ENCODE measurements at regions not wholly inside any gene's neighbourhood (a gene's known extent, or its start where the extent isn't known, plus 50 kb on each side); places are given as distances from the start of the nearest gene placed in this dataset.

DNA sequence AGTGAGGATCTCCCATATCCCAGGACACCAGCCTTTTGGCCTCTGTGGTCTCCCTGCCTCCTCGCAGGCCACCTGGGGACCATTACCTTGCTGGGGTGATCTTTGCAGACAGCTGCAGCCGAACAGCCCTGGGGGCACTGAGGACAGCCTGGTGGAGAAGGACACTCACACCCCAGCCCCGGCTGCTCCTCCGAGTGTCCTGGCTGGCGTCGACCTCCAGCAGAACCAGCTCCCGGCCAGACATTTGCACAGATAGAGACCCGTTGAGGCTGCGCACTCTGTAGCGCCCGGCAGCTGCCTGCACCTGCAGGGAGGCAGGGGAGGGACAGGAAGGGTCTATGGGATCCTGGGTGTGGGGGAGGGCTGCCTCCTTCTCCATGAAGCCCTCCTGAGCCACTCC lies 90.3 kb downstream of the RMI2 start:
- Mint-ChIP-seq H3K36me3 (peaks cover 1 to 5% of the 10 kb centered on the region in 2 donors), H3K4me3 (no peak overlapping the region), H3K27me3 (peaks cover 0 to 4% of the 10 kb centered on the region in 2 donors), H3K9me3 (peaks cover 0 to 17% (median 8%) of the 10 kb centered on the region in 8 donors), H3K4me1 (no peaks in the 10 kb centered on the region), H3K27ac (peak overlapping the region in 1 of 7 donors; percentile 62)
- Histone ChIP-seq H3K4me1 (ENCODE audit: insufficient read depth, low read length) (no peaks in the 10 kb centered on the region), H3K27ac (ENCODE audit: low read depth, low read length) (no peak overlapping the region), H3K27me3 (ENCODE audit: insufficient read depth, low read length) (no peaks in the 10 kb centered on the region), H3K9me3 (ENCODE audit: control insufficient read depth in 1 of 2, low read length in 2 of 2) (peaks cover 0 to 7% of the 10 kb centered on the region in 2 donors), H3K4me3 (ENCODE audit: low read length in 2 of 2) (no peak overlapping the region), H3K36me3 (ENCODE audit: insufficient read depth, low read length) (no peaks in the 10 kb centered on the region)
- POLR2A ChIA-PET (ENCODE audit: partially characterized antibody), result no interaction called here
- intact Hi-C loops (cut with micrococcal nuclease), result no loop called here
- no peak for DNase-seq
- CTCF ChIA-PET (ENCODE audit: partially characterized antibody), result interaction anchor here (1.3 kb wide), 1 partner anchor 40 kb away, joined by 3 read pairs; no protein-coding TSS in a partner anchor

DNA sequence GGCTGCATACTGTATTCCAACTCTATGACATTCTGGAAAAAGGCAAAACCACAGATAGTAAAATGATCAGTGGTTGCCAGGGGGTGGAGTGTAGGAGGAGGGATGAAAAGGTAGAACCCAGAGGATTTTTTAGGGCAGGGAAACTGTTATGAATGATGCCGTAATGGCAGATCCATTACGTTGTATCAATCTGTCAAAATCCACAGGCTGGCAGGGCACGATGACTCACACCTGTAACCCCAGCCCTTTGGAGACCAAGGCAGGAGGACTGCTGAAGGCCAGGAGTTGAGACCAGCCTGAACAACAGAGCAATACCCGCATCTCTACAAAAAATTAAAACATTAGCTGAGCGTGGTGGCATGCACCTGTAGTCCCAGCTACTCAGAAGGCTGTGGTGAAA lies 91.8 kb downstream of the RMI2 start:
- H3K36me3 Mint-ChIP-seq, result peaks cover 5 to 8% of the 10 kb centered on the region in 2 donors
- CTCF ChIA-PET (ENCODE audit: partially characterized antibody), result no interaction called here
- H3K27ac Mint-ChIP-seq, result no peak overlapping the region

DNA sequence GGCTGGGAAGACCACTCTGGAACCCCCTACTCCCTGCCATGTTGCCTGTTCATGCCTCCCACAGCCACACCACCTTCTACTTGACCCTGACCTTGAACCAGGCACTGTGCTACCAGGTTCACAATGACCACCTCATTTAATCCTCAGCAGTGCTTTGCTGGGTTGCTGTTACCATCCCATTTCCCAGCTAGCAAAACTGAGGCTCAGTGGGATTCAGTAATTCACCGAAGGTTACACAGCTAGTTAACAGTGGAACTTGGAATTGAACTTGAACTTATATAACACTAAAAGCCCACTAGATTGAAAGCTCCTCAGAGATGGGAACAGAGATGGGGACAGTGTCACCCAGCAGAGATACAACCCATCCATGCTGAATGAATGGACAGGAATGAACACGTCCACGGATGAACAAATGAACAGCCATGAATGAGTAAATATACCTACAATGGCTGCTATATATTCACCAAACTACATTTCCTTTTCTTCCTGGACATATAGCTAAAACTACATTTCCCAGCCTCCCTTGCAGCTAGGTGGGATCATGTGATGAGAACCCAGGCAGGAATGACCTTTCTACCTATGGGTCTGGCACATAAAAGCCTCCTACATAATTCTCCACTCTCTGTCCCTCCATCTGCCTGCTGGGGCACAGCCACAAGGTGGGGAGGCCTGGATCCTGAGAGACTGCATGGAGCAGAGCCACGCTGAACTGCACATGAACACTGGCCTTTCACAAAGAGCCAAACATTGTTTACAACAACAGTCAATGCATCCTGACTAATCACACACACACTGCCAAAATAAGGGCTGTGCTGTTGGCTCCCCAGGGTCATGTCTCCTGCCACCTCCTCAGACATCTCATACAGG lies 94.8 kb downstream of the RMI2 start:
- no peaks in the 10 kb centered on the region for H3K4me1 ChIP-seq (ENCODE audit: insufficient read depth, low read length)
- H3K4me1 Mint-ChIP-seq, result no peaks in the 10 kb centered on the region
- intact Hi-C loops (cut with micrococcal nuclease), result no loop called here
- H3K36me3 Mint-ChIP-seq, result peaks cover 5 to 8% of the 10 kb centered on the region in 2 donors
- no peaks in the 10 kb centered on the region for H3K36me3 ChIP-seq (ENCODE audit: insufficient read depth, low read length)
- H3K9me3 Mint-ChIP-seq, result peaks cover 0 to 23% (median 7%) of the 10 kb centered on the region in 8 donors
- H3K27ac ChIP-seq (ENCODE audit: low read depth, low read length), result no peak overlapping the region
- DNase-seq, result no peak
- H3K4me3 ChIP-seq (ENCODE audit: low read length in 2 of 2), result no peak overlapping the region
- POLR2A ChIA-PET (ENCODE audit: partially characterized antibody), result no interaction called here
- no peak overlapping the region for H3K27ac Mint-ChIP-seq
- peak overlapping the region in 1 of 8 donors; percentile 59 for H3K4me3 Mint-ChIP-seq
- H3K27me3 Mint-ChIP-seq, result peaks cover 0 to 4% of the 10 kb centered on the region in 2 donors
- no peaks in the 10 kb centered on the region for H3K27me3 ChIP-seq (ENCODE audit: insufficient read depth, low read length)
- CTCF ChIA-PET (ENCODE audit: partially characterized antibody), result no interaction called here
- H3K9me3 ChIP-seq (ENCODE audit: control insufficient read depth in 1 of 2, low read length in 2 of 2), result peaks cover 0 to 7% of the 10 kb centered on the region in 2 donors

More for the DNA sequence above, 91.8 kb downstream of the RMI2 start:
- no peaks in the 10 kb centered on the region for H3K4me1 ChIP-seq (ENCODE audit: insufficient read depth, low read length)
- H3K4me3 Mint-ChIP-seq, result no peak overlapping the region
- POLR2A ChIA-PET (ENCODE audit: partially characterized antibody), result no interaction called here
- no peak overlapping the region for H3K27ac ChIP-seq (ENCODE audit: low read depth, low read length)
- H3K9me3 ChIP-seq (ENCODE audit: control insufficient read depth in 1 of 2, low read length in 2 of 2), result peaks cover 0 to 7% of the 10 kb centered on the region in 2 donors
- peaks cover 0 to 4% of the 10 kb centered on the region in 2 donors for H3K27me3 Mint-ChIP-seq
- H3K4me3 ChIP-seq (ENCODE audit: low read length in 2 of 2), result no peak overlapping the region
- DNase-seq, result no peak
- H3K36me3 ChIP-seq (ENCODE audit: insufficient read depth, low read length), result no peaks in the 10 kb centered on the region
- H3K27me3 ChIP-seq (ENCODE audit: insufficient read depth, low read length), result no peaks in the 10 kb centered on the region
- no peaks in the 10 kb centered on the region for H3K4me1 Mint-ChIP-seq
- intact Hi-C loops (cut with micrococcal nuclease), result no loop called here
- H3K9me3 Mint-ChIP-seq, result peaks cover 0 to 23% (median 7%) of the 10 kb centered on the region in 8 donors

DNA sequence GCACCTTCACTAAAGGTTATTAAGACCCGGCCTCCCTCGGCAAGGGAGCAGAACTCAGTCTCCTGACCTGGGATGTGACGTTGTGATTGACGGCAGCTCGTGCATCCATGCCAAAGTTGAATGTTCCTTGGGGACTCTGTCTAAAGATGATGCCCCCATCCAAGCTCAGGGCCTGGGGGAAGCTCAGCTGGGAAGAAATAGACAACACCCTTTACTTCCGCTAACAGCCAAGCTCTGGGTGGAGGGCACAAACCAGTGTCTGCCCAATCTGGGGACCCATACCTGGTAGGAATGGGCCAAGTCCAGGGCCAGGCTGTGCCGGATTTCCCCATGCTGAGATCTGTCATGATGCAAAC lies 95.4 kb downstream of the RMI2 start:
- Histone ChIP-seq H3K4me3 (ENCODE audit: low read length in 2 of 2) (no peak overlapping the region), H3K9me3 (ENCODE audit: control insufficient read depth in 1 of 2, low read length in 2 of 2) (peaks cover 0 to 7% of the 10 kb centered on the region in 2 donors), H3K27me3 (ENCODE audit: insufficient read depth, low read length) (no peaks in the 10 kb centered on the region), H3K4me1 (ENCODE audit: insufficient read depth, low read length) (no peaks in the 10 kb centered on the region), H3K36me3 (ENCODE audit: insufficient read depth, low read length) (no peaks in the 10 kb centered on the region), H3K27ac (ENCODE audit: low read depth, low read length) (no peak overlapping the region)
- peaks cover 0 to 23% (median 7%) of the 10 kb centered on the region in 8 donors for H3K9me3 Mint-ChIP-seq
- peaks cover 0 to 4% of the 10 kb centered on the region in 2 donors for H3K27me3 Mint-ChIP-seq
- no peak overlapping the region for H3K4me3 Mint-ChIP-seq
- intact Hi-C loops (cut with micrococcal nuclease), result no loop called here
- H3K4me1 Mint-ChIP-seq, result no peaks in the 10 kb centered on the region
- ChIA-PET CTCF (ENCODE audit: partially characterized antibody) (no interaction called here), POLR2A (ENCODE audit: partially characterized antibody) (no interaction called here)
- no peak overlapping the region for H3K27ac Mint-ChIP-seq
- H3K36me3 Mint-ChIP-seq, result peaks cover 5 to 8% of the 10 kb centered on the region in 2 donors
- DNase-seq, result no peak

DNA sequence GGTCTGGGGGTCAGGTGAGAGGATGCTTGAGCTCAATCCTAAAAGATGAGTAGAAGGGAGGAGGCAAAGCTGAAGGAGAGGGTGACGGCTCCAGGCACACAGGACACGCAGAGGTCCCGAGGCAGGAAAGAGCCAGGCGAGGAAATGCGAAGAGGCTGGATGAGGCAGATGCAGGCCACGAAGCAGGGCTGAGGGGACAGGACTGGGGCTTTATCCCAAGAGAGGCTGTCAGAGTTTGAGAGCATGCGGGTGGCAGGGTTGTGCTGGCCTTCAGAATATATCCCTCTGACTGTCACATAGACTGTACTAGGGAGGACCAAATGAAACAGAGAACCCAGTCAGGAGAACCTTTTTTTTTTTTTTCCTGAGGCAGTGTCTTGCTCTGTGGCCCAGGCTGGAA lies 100.2 kb downstream of the RMI2 start:
- Mint-ChIP-seq H3K27me3 (no peaks in the 10 kb centered on the region), H3K27ac (peak overlapping the region in 2 of 7 donors; percentile 54 to 77), H3K4me1 (no peaks in the 10 kb centered on the region), H3K36me3 (peaks cover under 1 to 6% of the 10 kb centered on the region in 2 donors), H3K9me3 (peaks cover 0 to 12% (median 1%) of the 10 kb centered on the region in 8 donors), H3K4me3 (no peak overlapping the region)
- intact Hi-C loops (cut with micrococcal nuclease), result no loop called here
- Histone ChIP-seq H3K4me3 (ENCODE audit: low read length in 2 of 2) (no peak overlapping the region), H3K4me1 (ENCODE audit: insufficient read depth, low read length) (no peaks in the 10 kb centered on the region), H3K27ac (ENCODE audit: low read depth, low read length) (no peak overlapping the region), H3K27me3 (ENCODE audit: insufficient read depth, low read length) (no peaks in the 10 kb centered on the region), H3K36me3 (ENCODE audit: insufficient read depth, low read length) (no peaks in the 10 kb centered on the region), H3K9me3 (ENCODE audit: control insufficient read depth in 1 of 2, low read length in 2 of 2) (no peaks in the 10 kb centered on the region)
- DNase-seq, result no peak
- ChIA-PET CTCF (ENCODE audit: partially characterized antibody) (no interaction called here), POLR2A (ENCODE audit: partially characterized antibody) (no interaction called here)

DNA sequence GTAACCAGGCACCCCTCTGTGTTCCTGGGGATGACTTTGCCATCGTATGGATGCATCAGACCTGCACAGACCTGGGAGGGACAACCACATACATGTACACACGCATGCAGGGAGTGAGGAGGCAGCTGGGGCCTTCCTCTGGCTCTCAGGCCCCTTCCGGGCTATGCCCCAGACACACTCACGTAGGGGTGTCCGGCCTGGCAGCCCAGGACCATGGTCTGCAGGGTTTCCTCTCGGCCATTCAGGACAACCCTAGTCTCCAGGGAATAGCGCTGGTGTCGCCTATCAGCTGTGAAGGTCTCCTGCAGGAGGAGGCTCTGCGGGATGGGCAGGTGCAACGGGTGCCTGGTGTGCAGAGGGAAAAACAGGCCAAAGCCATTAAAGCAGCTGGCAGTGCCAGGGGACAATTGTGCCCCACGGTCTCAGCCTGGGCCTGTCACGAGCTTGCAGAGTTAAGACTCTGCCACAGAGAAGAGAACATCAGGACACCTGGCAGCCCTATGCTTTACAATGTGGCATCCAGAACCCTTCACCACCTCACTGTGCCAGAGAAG lies 101.4 kb downstream of the RMI2 start:
- H3K27ac ChIP-seq (ENCODE audit: low read depth, low read length), result no peak overlapping the region
- Mint-ChIP-seq H3K36me3 (no peaks in the 10 kb centered on the region), H3K27me3 (no peaks in the 10 kb centered on the region), H3K27ac (no peak overlapping the region), H3K9me3 (peaks cover 0 to 2% (median 0%) of the 10 kb centered on the region in 8 donors), H3K4me3 (no peak overlapping the region), H3K4me1 (no peaks in the 10 kb centered on the region)
- ChIA-PET CTCF (ENCODE audit: partially characterized antibody) (no interaction called here), POLR2A (ENCODE audit: partially characterized antibody) (no interaction called here)
- no peaks in the 10 kb centered on the region for H3K36me3 ChIP-seq (ENCODE audit: insufficient read depth, low read length)
- H3K4me3 ChIP-seq (ENCODE audit: low read length in 2 of 2), result no peak overlapping the region
- intact Hi-C loops (cut with micrococcal nuclease), result no loop called here
- no peaks in the 10 kb centered on the region for H3K9me3 ChIP-seq (ENCODE audit: control insufficient read depth in 1 of 2, low read length in 2 of 2)
- DNase-seq, result no peak
- no peaks in the 10 kb centered on the region for H3K4me1 ChIP-seq (ENCODE audit: insufficient read depth, low read length)
- no peaks in the 10 kb centered on the region for H3K27me3 ChIP-seq (ENCODE audit: insufficient read depth, low read length)

DNA sequence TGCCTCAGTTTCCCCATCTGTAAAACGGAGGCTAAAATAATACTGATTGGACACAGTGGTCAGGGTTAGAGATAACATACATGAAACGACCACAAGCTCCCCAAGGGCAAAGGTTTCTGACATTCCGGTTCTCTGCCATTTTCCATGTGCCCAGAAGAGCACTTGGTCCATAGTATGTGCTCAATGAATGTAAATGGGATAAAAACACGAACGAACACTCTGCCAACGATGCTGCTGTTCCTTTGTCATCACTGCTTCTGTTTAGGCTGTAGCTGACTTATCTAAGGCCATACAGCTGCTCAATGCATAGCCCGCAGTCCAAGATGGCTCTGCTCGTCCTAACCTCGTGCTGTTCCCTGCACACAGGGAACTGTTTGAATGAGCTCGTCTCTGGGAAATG lies 102.0 kb downstream of the RMI2 start:
- no peak overlapping the region for H3K4me3 ChIP-seq (ENCODE audit: low read length in 2 of 2)
- no peaks in the 10 kb centered on the region for H3K9me3 Mint-ChIP-seq
- no peaks in the 10 kb centered on the region for H3K27me3 ChIP-seq (ENCODE audit: insufficient read depth, low read length)
- H3K27ac ChIP-seq (ENCODE audit: low read depth, low read length), result no peak overlapping the region
- no peak overlapping the region for H3K4me3 Mint-ChIP-seq
- H3K27ac Mint-ChIP-seq, result peak overlapping the region in 1 of 7 donors; percentile 48
- no peaks in the 10 kb centered on the region for H3K4me1 ChIP-seq (ENCODE audit: insufficient read depth, low read length)
- DNase-seq, result no peak
- ChIA-PET POLR2A (ENCODE audit: partially characterized antibody) (no interaction called here), CTCF (ENCODE audit: partially characterized antibody) (no interaction called here)
- intact Hi-C loops (cut with micrococcal nuclease), result no loop called here
- H3K9me3 ChIP-seq (ENCODE audit: control insufficient read depth in 1 of 2, low read length in 2 of 2), result no peaks in the 10 kb centered on the region
- no peaks in the 10 kb centered on the region for H3K27me3 Mint-ChIP-seq
- no peaks in the 10 kb centered on the region for H3K36me3 ChIP-seq (ENCODE audit: insufficient read depth, low read length)
- H3K4me1 Mint-ChIP-seq, result no peaks in the 10 kb centered on the region
- no peaks in the 10 kb centered on the region for H3K36me3 Mint-ChIP-seq

Measured in CD4-positive, alpha-beta memory T cell (primary cell).